ENCODE measurements at regions not wholly inside any gene's neighbourhood (a gene's known extent, or its start where the extent isn't known, plus 50 kb on each side); places are given as distances from the start of the nearest gene placed in this dataset.

DNA sequence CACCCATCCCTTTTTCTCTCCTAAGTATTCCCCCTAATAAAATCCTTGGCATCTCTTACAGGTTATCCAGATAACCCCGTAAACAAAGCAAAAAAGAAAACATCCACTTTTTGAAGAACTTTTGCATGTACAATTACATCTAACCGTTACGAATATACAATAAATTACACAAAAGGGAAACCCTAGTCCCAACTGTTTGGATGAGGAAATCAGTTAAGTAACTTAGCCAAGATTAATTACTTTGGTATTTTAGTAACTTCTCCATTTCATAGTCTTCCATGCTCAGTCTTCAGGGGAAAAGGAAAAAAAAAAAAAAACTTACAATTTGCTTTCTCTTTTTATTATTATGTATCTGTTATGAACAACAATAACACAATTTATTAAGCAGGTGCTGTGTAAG lies 212.9 kb downstream of the ACTL7B start:
- no peak for DNase-seq

DNA sequence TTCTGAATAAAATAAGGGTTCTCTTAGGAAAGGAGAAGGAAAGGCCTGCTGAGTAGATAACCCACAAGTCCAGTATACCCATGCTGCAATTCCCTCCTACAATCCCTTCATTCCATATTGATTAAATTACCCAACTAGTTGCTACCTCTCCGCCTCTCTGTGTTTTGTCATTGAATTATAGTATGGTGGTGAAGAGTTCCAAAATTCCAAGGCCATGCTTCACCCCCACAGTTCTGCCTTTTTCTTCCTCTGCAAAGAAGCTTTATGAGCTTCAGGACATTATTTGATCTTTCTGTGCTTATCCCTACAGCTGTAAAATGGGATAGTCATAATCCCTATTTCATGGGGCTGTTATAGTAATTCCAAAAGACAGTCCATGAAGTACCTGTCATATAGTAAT lies 215.6 kb downstream of the ACTL7B start:
- no peak for DNase-seq

DNA sequence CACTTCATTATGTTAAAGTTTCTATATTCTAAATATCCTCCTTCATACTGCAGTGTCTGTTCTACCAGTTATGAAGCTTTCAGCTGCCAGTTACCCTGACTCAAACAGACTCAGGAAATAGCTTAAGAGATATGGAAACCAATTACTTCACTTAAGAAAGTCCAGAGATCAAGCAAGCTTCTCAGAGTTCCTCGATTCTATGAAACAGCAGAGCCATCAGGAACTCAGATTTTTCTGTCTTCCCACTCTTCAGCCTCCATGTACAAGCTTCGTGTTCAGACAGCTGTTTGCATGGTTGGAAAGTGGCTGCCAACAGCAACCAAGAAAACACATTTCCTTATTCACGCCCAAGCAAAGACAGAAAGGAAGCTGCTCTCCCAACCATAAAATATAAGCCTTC lies 216.1 kb downstream of the ACTL7B start:
- DNase-seq: no peak

DNA sequence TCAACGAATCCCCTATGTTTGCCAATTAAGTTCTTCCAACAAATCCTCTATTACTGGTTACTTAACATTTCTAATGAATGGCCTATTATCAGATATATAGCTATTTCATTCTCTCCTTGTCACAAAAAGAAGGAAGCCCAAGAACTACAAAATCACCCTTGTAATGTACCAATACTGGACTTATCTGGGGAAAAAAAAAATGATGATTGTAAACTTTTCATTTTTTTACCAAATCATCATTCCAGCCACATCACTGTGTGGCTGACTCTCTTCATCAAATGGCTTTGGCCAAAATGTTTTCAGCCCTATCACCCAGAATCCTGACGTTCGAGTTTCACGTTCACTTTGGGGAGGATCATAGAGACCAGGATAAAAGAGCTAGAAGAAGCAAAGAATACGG lies 216.7 kb downstream of the ACTL7B start:
- DNase-seq: no peak

DNA sequence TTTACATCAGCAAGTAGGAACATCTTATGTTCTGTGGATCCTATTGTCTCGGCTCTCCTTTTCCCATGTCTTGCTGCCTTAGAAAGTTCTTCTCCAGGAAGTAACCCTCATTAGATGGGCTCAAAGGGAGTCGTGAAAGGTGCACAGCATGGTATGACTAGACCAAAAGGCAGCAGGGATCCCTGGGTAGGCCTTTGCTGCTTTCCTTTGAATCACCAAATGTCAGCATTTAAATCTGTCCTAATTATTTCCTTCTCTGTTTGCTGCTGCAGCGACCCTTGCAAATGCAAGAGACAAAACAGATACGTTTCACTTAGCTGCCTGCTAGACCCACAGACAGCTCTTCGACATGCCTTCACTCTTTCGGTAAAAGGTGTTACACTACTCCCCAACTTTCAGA lies 218.4 kb downstream of the ACTL7B start:
- DNase-seq: no peak

DNA sequence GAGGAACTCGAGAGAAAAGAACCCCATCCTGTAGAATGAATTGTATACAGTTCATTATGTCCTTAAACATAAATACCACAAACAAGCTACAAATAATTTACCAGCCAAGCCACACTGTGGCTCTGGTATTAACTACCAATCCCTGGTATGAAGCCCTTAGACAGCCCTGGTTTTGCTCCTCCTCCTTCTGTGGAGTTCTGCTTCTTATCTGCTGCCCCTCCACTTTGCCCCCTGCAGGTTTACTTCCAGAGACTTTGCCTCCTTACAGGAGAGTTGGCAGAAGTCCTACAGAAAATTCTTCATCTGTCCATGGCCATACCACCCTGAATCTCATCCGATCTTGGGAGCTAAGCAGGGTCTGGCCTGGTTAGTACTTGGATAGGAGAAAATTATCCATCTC lies 219.8 kb downstream of the ACTL7B start:
- DNase-seq: no peak

DNA sequence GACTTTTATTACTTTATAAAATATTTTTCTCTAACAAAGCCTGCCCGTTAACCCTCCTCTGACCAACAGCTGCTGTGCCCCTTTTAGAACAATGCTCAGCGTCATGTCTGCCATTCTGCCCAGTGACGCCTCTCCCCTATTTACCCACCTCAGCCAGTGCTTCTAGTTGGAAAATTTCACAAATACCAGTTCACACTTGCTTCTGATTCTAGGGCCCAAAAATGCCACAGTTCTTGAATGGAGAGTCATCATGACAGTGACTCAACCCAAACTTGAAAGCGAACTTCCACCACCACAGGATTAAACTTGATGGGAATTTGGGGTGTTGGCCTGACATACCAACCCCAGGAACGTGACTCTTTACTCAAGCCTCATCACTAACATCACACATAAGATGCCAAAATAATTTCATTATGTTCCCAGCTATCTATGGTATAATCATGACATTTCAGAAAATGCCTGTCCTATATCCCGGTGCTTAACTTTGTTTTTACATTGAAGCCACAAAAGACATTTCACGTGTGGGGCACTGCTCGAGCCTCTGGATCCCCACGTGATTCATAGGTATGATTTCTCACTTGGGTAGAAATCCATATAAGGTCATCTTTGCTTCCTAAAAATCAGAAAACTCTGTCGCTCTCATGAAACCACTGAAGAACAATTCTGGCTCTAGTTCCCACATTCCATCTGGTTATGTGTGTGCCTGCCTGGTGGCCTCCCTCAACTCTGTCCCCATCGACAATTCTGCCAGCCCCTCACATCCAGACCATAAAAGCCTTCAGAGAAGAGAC lies 220.9 kb downstream of the ACTL7B start:
- no peak for DNase-seq

DNA sequence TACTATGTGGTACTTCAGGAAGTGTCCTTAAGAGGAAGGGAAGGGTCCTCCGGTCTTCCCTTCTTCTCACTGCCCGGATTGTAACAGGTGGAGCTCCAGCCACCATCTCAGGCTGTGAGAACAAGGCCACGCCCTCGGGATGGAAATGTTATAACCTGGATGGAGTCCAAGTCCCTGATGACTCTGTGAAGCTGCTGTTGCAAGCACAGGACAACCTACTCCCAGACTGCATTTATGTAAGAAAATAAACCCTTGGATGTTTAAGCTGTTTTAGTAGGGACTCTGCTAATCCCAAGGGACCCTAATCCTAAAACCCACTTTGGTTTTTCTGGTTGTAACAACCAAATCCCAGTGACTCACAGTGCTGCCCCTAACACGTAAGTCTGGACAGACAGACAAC lies 221.6 kb downstream of the ACTL7B start:
- DNase-seq: peak; percentile 64

DNA sequence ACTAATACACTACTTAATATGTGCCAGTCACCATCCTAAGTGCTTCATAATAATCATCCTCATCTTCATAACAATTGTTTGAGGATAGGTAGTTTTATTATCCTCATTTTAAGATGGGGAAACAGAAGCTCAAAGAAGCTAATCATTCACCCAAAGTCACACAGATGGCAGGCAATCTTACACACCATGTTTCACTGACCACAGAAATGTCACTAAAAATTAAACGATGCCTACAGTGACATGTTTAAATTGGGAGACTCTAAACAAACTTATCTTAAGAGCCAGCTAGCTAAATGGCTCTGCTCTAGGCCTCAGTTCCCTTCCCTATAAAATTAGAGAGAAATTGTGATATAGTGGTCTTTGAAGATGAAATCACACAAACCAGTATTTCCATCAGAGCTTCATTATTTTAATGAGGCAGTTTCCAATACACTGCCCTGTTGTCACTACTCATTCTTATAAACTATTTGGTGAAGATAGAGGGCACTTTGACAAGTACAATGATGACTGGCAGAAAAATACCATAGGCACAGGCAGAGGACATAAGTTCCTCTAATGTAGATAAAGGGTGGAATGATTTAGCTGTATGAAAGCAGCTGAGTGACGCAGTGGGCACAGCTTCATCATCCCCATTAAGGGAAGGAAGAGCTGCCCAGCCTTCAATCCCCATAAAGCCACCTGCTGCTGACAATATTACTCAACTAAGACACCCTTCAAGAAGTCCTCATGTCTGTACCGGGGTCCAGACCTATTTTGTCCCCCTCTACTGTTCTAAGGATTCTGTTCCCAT lies 224.1 kb downstream of the ACTL7B start:
- DNase-seq: no peak

DNA sequence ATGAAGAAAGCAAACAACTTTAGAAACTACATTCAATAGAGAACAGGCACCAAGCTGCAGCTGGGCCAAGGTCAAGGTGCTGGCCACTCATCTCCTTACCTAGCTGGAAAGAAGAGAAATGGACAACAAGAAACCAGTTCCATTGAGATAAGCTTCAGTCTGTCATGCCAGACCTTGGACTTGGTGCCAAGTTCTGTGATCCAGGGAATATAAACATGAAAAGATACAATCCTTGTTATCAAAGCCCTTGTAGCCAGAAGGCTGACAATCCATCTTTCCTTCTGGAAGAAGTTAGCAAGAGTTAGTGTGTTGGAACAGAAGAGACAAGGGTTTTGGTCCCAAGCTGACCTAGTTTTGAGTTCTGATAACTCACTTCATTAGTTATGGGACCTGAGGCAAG lies 227.5 kb downstream of the ACTL7B start:
- DNase-seq: no peak

DNA sequence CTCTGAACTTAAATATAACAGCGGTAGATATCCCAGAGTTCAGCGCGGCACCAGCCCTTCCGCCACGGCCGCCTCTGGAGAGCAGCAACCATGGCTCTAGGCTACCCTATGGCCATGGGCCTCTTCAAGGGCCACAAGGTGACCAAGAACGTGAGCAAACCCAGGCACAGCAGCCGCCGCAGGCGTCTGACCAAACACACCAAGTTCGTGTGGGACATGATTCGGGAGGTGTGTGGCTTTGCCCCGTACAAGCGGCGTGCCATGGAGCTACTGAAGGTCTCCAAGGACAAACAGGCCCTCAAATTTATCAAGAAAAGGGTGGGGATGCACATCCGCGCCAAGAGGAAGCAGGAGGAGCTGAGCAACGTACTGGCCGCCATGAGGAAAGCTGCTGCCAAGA lies 229.0 kb downstream of the ACTL7B start:
- DNase-seq: no peak

DNA sequence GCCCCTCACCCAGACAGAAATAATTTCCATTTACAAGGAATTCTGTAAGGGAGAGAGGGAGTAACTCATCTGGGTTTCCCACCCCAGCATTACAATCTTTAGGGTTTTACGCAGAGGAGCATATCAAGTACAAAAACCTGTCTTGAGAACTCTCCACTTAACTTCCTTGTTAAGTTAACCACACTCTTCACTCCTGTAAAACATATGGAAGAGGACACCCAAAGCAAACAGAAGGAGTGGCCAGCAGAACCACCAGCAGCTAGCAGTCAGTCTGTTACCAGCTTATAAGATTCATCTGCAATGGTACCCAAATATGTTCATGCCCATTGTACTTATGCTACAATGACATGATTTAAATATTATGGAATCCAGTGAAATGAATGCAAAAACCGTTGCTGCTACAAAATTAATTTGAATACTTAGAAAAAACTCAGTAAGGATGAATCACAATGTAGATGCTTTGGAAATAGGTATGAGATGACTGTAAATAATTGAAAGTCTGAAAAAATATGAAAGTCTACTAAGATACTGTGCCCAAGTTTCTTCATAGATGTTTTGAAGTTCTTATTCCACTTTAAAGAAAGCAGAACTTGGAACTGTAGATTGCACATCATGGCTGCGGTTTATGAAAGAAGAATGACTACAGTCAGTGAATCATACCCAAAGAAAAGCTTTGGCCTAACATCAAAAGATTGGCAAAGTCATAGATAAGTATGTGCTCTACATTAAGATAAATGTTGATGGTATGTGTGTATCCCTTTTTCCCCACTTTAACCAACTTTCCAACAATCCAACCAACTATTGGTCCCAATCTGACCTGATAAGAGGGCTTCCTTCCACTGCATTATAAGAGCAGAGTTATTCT lies 233.6 kb downstream of the ACTL7B start:
- DNase-seq: no peak

DNA sequence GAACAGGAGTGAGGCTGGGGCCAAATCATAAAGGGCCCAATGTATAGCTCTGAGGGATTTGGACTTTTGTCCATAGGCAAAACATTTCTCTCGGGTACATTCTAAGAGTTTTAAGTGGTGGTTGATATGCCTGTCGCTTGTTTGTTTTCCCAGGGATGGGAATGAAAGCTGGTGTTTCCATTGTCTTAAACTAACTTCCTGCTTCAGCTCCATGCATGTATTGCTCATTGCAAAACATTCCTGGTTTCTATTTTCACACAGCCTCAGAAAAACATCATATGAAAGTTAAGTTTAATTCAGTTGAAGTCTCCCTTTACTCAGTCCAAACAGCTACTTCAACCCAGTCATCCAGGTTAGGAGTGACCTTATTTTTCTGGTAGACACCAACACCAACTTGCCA lies 235.0 kb downstream of the ACTL7B start:
- DNase-seq: no peak

DNA sequence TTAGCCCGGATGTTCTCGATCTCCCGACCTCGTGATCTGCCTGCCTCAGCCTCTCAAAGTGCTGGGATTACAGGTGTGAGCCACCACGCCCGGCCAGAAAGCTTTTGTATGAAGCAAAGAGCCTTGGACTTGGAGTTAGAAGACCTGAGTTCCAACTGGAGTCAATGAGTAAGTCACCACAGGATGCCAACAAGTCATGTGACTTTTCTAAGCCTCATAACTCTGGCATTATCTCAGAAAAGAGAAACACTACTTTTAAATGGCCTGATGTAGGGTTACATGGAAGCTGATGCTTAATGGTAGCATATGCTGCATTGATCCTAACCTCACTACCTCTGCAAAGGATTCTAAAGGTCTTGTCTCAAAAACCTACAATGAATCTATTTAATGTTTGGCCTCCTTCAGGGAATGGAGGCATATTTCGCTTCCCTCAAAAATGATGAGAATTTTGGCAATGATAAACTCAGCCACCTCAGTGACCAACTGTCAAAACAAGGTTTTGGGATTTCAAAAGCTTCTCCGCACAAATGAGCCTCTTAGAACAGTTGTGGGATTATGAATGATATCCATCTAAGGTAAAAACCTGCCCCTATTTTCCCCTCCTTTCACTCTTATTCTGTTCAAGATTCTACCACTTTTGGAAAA lies 236.8 kb downstream of the ACTL7B start:
- DNase-seq: no peak

DNA sequence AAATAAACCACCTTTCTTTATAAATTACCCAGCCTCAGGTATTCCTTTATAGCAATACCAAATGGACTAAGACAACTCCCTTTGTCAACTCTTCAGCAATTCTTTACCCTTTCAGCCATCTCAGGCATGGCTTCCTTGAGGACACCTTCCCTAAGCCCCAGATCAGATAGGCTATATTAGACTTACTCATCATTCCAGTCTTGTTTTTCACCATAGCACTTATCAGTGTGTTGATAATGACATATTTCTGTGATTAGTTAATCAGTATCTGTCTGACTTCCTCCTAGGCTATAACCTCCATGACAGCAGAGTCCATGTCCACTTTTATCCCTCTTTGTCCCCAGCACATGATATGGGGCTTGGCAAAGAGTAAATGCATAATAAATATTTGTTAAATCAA lies 238.1 kb downstream of the ACTL7B start:
- DNase-seq: no peak

DNA sequence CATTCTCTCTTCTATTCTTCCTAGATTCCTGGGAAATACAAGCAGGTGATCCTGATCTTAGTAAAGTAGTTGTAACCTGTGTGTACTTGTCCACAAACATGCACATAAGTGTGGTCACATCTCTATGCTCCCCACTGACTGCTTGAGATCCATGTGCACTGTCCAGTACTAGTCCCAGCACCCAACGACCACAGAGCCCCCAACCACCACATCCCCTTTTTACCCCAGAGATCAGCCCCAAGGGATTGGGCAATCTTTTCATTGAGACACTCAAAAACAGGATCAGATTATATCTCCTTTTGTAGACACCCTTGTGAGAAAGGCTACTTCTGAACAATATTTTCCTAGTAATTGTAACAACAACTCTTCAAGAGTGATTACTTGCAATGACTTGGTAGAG lies 240.6 kb downstream of the ACTL7B start:
- no peak for DNase-seq

DNA sequence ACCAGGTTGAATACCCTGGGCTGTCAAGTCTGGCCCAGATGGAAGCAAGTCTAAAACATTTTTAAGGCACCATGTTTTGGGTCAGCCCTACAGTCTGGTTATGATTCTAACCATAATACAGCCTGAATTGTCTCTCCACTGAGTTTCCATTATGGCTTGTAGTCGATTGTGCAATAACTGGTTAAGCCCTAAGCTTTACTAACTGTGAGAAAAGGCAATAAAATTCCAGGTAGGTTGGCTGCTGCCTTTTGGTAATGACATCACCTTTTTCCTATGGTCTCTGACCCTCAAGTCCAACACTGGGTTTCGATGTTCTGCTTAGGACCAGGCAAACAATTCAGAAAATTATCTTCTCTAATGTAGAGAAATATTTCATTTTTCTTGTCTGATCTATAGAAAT lies 243.3 kb downstream of the ACTL7B start:
- DNase-seq: no peak

DNA sequence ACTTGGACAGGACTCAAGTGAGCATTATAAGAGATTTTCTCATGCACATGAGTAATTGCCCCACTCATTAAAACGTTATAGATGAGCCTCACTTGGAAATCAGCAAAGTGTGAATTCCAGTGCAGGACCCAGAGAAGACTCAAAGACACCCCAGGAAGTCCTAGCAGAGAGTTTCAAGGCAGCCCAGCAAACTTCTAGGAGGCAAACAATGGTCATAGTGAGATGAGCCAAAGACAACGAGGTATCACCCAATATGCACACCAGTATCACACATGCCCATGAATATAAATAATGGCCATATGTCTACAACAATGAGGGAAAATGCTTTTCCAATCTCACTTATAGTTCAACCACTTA lies 245.9 kb downstream of the ACTL7B start:
- no peak for DNase-seq

DNA sequence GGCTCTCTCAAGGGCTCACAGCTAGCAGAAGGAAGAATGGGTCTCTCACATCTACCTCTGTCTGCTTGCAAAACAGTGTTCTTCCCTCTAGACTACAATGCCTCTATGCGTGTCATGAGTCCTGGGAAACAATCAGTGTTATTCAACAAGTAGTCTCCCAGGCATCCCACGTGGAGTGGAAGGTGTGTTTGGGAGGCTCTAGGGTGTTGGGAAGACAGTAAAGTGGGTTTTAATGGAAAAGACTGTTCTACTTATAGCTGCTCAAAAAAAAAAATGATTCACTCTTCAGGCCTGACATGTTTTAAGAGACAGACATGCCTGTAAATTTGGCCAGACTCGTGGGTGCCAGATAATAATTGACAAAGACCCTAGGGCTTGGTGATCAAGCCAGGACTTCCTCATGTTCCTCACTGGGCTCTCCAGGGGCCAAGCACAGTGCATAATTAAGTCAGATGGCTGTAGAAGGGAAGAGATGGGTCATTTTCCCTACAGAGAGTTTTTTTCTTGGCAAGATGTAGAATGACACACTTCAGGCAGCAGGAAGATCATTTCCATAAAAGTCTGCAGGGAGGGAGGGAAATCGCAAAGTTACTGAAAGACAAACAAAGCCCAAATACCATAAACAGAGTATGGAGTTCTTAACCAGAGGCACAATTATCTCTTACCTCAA lies 246.4 kb downstream of the ACTL7B start:
- DNase-seq: no peak

DNA sequence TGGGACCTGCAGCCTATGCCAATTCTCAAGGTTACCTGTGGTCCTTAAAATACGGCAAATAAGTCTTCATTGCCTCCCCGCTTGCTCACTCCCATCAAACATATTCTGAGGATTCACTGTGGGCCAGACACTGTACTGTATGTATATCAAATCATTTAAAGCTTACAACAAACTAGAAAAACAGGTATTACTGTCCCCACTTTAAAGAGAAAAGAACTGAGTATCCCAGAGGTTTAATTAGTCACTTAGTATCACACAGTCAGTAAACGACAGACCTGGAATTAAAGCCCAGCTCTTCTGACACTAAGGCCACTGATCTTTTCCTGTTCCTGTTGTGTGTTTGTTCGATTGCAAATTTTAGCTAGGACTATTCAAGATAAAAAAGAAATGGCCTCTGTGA lies 248.2 kb downstream of the ACTL7B start:
- DNase-seq: no peak

DNA sequence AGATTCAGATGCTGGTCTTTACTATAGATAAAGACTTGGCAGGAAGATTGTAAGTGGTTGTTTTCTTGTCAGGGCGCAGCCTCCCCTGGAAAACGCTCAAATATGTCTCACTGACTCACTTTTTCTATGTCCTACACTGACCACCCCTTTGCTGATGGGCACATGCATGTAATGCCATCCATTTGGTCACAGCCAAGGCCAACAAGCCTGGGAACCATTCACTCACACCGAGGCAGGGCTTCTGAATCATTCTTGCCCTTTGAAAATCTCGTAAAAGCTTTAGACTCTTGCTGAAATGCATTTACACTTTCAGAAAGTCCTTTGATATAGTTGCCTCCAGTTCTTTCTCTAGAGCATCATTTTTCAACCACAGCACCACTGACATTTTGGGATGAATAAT lies 249.4 kb downstream of the ACTL7B start:
- DNase-seq: no peak

DNA sequence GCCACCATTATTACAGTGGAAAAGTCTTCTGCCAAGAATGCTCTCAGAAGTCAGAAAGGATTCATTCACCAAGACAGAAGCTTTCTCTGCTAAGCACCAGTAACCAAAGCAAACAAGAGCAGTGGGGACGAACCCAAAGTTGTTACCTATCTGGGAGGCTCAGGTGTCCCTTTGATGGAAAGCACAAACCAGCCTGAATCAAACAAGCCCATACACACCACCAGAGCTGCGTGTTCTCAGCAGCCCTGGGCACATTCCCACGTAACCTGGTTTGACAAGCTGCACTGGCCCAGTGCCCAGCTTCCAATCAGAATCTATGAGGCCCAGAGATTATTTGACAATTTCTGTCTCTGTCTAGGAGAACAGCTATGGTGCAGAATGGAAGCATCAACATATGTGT lies 252.6 kb downstream of the ACTL7B start:
- peak; percentile 5 for DNase-seq

DNA sequence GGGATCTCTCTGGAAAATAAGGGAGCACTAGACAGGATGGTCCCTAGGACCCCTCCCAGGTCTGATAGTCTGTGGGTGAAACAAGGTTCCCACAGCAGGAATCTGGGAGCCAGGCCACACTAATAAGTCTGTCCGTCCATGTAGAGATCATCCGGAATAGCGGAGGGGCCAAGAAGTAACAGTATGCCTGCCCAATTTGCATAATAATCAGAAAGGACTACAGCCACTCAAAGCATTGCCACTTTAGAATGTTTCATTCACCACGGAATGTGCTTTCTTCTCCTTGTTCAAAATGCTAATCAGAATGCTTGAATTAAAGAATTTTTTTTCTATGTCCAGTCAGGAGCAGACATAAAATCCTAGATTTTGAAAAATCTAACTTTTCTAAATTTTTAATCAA lies 254.9 kb downstream of the ACTL7B start:
- no peak for DNase-seq
